ENCODE measurements at regions not wholly inside any gene's neighbourhood (a gene's known extent, or its start where the extent isn't known, plus 50 kb on each side); places are given as distances from the start of the nearest gene placed in this dataset.

DNA sequence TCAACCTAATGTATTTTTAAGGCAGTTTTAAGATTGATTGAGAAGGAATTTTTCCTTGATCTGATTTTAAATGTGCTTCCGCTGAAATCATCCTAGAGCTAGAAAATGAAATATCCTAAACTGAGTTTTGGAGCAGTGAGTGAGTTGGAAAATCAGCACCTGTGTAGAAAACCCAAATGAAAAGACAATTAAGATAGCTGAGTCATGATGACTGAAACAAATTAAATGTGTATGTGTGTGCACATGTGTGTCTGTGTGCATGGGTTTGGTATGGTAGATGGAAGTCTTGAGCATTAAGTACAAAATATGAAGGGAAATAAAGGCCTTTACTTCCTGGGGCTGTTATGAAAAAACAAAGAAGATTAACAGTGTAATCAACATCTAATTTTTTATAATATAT, 394.6 kb upstream of the MAP2 start:
- Mint-ChIP-seq H3K4me3 (no peak overlapping the region), H3K27me3 (no peaks in the 10 kb centered on the region), H3K36me3 (no peaks in the 10 kb centered on the region), H3K27ac (no peak overlapping the region), H3K4me1 (ENCODE audit: unreplicated experiment) (no peaks in the 10 kb centered on the region), H3K9me3 (peaks cover 3% of the 10 kb centered on the region)
- no peak for DNase-seq (ENCODE audit: extremely low spot score, unreplicated experiment)
- TF ChIP-seq, protein P1, sequence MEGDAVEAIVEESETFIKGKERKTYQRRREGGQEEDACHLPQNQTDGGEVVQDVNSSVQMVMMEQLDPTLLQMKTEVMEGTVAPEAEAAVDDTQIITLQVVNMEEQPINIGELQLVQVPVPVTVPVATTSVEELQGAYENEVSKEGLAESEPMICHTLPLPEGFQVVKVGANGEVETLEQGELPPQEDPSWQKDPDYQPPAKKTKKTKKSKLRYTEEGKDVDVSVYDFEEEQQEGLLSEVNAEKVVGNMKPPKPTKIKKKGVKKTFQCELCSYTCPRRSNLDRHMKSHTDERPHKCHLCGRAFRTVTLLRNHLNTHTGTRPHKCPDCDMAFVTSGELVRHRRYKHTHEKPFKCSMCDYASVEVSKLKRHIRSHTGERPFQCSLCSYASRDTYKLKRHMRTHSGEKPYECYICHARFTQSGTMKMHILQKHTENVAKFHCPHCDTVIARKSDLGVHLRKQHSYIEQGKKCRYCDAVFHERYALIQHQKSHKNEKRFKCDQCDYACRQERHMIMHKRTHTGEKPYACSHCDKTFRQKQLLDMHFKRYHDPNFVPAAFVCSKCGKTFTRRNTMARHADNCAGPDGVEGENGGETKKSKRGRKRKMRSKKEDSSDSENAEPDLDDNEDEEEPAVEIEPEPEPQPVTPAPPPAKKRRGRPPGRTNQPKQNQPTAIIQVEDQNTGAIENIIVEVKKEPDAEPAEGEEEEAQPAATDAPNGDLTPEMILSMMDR (conservative IDR thresholded peaks at IDR 0.05) = no peak

GRCh38 chr2:209044307-209044706, 379.5 kb upstream of the MAP2 start:
- TF ChIP-seq, protein P1 (conservative IDR thresholded peaks at IDR 0.05) = no peak
- Mint-ChIP-seq H3K4me3 (no peak overlapping the region), H3K9me3 (no peaks in the 10 kb centered on the region)

DNA sequence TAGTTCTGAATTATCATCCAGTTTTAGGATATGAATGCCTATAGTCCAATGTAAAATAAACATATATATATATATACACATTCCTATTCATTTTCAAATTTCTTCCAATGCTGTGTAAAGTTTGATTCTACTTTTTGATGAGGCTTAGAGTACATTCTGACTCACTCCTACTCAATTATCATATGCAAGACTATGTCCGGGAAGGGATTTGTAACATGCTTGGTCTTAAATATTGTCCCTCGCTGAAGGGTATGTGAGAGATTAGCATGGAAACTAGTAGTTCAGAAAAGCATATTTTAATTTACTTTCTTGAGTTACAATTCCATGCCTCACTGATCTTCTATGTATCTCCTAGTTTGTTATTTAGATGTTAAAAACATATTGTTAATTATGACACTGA, 377.7 kb upstream of the MAP2 start:
- H3K9me3 Mint-ChIP-seq = no peaks in the 10 kb centered on the region
- no peak for DNase-seq (ENCODE audit: extremely low spot score, unreplicated experiment)
- TF ChIP-seq, protein P1 (conservative IDR thresholded peaks at IDR 0.05) = no peak
- no peak overlapping the region for H3K4me3 Mint-ChIP-seq
- no peaks in the 10 kb centered on the region for H3K36me3 Mint-ChIP-seq
- H3K4me1 Mint-ChIP-seq (ENCODE audit: unreplicated experiment) = no peaks in the 10 kb centered on the region
- no peaks in the 10 kb centered on the region for H3K27me3 Mint-ChIP-seq
- no peak overlapping the region for H3K27ac Mint-ChIP-seq

More at GRCh38 chr2:209044307-209044706, 379.5 kb upstream of the MAP2 start:
- Mint-ChIP-seq H3K36me3 (no peaks in the 10 kb centered on the region), H3K4me1 (ENCODE audit: unreplicated experiment) (no peaks in the 10 kb centered on the region), H3K27me3 (no peaks in the 10 kb centered on the region), H3K27ac (no peak overlapping the region)
- no peak for DNase-seq (ENCODE audit: extremely low spot score, unreplicated experiment)

DNA sequence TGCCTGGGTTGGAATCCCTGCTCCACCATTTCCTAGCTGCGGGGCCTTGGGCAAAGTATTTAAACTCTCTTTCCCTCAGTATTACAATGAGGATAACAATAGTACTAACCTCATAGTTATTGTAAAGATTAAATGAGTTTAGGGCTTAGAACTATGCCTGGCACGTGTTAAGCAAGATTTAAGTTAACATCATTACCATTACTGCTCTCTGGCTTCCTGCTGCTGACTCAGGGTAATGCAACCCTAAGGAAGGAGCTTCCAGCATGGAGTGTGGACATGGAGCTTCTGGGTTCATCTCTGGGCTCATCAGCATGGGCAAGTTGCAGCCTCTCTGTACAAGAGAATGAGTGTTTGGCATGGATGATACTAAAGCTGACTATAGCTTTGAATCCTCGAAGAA, 374.2 kb upstream of the MAP2 start:
- TF ChIP-seq, protein P1 (conservative IDR thresholded peaks at IDR 0.05) = no peak
- Mint-ChIP-seq H3K4me1 (ENCODE audit: unreplicated experiment) (no peaks in the 10 kb centered on the region), H3K27ac (no peak overlapping the region), H3K27me3 (no peaks in the 10 kb centered on the region), H3K4me3 (no peak overlapping the region), H3K36me3 (no peaks in the 10 kb centered on the region), H3K9me3 (no peaks in the 10 kb centered on the region)
- DNase-seq (ENCODE audit: extremely low spot score, unreplicated experiment) = no peak

DNA sequence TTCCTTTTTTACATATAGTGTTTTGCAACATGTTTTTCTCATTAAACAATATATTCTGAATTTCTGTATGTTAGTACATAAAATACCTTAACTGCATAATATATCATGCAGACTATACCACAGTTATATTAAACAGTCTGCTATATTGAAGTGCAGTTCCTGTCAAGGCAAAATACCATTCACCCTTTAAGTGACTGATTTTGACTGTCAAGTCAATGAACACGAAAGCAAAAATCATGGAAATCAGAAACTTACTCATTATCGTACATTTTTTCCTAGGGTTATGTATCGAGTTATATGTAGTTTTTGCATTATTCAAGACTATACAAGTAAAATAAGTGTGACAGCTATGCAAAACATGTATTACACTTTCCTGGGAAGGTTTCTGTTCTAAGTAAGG, 361.6 kb upstream of the MAP2 start:
- no peaks in the 10 kb centered on the region for H3K27me3 Mint-ChIP-seq
- TF ChIP-seq, protein P1 (conservative IDR thresholded peaks at IDR 0.05) = no peak
- H3K36me3 Mint-ChIP-seq = no peaks in the 10 kb centered on the region
- no peak overlapping the region for H3K27ac Mint-ChIP-seq
- H3K4me1 Mint-ChIP-seq (ENCODE audit: unreplicated experiment) = no peaks in the 10 kb centered on the region
- H3K9me3 Mint-ChIP-seq = no peaks in the 10 kb centered on the region
- H3K4me3 Mint-ChIP-seq = no peak overlapping the region
- no peak for DNase-seq (ENCODE audit: extremely low spot score, unreplicated experiment)

DNA sequence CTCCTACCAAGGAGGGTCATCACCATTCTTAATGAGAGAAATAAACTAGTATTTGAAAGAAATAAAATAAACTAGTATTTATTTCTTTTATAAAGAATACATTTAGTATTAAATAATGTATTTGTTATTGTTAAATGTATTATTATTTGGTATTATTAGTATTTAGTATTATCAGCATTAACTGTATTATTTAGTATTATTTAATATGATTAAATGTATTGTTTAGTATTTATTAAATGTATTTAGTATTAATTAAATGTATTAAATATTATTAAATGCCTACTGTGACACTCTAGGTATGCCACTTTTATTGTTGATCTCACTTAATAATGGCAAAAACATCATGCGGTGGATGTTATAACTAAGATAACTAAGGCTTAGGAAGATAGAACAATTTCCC, 353.6 kb upstream of the MAP2 start:
- H3K4me3 Mint-ChIP-seq = no peak overlapping the region
- TF ChIP-seq, protein P1 (conservative IDR thresholded peaks at IDR 0.05) = no peak
- DNase-seq (ENCODE audit: extremely low spot score, unreplicated experiment) = no peak
- H3K27ac Mint-ChIP-seq = no peak overlapping the region
- no peaks in the 10 kb centered on the region for H3K4me1 Mint-ChIP-seq (ENCODE audit: unreplicated experiment)
- peaks cover 3% of the 10 kb centered on the region for H3K27me3 Mint-ChIP-seq
- H3K9me3 Mint-ChIP-seq = no peaks in the 10 kb centered on the region
- no peaks in the 10 kb centered on the region for H3K36me3 Mint-ChIP-seq
